ENCODE measurements at regions not wholly inside any gene's neighbourhood (a gene's known extent, or its start where the extent isn't known, plus 50 kb on each side); places are given as distances from the start of the nearest gene placed in this dataset.
"Not testable (repeated sequence)": the region's sequence is repeated elsewhere in the genome, so short reads cannot be mapped to it uniquely, and the experiment has no call there.

DNA sequence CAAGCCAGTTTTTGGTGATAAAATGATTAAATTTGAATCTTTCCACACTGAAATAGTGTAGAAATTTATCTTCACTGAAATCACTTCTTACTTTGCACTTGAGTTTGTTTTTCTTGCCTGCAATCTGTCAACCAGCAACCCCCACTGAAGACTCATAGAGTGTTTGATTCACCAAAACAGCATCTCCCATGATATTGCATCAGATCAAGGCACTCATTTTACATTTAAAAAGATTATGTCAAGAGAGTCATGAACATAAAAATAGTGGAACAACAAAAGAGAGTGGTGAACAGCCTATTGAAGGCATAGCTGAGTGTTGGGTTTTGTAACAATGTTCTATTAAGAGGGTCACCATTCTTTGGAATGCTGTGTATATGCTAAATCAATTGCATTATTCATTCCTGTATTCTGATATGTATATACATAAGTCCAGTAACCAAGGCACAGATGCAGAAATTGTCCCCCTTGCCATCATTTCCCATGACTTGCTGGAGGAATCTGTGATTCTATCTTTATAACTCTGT is 1934.9 kb downstream of the ARAP2 start:
- Histone ChIP-seq H3K4me1 (no peaks in the 10 kb centered on the region), H3K4me3 (no peak overlapping the region), H3K27ac (no peak overlapping the region), H3K9me3 (no peaks in the 10 kb centered on the region), H3K27me3 (no peaks in the 10 kb centered on the region), H3K36me3 (ENCODE audit: low read depth, missing control alignments) (no peaks in the 10 kb centered on the region)
- intact Hi-C loops (cut with DNase I; ENCODE audit: low total_unique reads), result no loop called here
- TF ChIP-seq POLR2A (IDR thresholded peaks at IDR 0.05), result no peak
- TF ChIP-seq, protein P1, sequence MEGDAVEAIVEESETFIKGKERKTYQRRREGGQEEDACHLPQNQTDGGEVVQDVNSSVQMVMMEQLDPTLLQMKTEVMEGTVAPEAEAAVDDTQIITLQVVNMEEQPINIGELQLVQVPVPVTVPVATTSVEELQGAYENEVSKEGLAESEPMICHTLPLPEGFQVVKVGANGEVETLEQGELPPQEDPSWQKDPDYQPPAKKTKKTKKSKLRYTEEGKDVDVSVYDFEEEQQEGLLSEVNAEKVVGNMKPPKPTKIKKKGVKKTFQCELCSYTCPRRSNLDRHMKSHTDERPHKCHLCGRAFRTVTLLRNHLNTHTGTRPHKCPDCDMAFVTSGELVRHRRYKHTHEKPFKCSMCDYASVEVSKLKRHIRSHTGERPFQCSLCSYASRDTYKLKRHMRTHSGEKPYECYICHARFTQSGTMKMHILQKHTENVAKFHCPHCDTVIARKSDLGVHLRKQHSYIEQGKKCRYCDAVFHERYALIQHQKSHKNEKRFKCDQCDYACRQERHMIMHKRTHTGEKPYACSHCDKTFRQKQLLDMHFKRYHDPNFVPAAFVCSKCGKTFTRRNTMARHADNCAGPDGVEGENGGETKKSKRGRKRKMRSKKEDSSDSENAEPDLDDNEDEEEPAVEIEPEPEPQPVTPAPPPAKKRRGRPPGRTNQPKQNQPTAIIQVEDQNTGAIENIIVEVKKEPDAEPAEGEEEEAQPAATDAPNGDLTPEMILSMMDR (IDR thresholded peaks at IDR 0.05), result no peak
- no peak for DNase-seq

- no peaks in the 10 kb centered on the region for H3K36me3 ChIP-seq (ENCODE audit: low read depth, missing control alignments)
- no peaks in the 10 kb centered on the region for H3K9me3 ChIP-seq
- H3K27me3 ChIP-seq, result no peaks in the 10 kb centered on the region
- H3K4me1 ChIP-seq, result no peaks in the 10 kb centered on the region
- no peak for DNase-seq
- H3K27ac ChIP-seq, result no peak overlapping the region
- TF ChIP-seq, protein P1 (IDR thresholded peaks at IDR 0.05), result no peak
- TF ChIP-seq POLR2A (IDR thresholded peaks at IDR 0.05), result no peak
- intact Hi-C loops (cut with DNase I; ENCODE audit: low total_unique reads), result no loop called here
- H3K4me3 ChIP-seq, result no peak overlapping the region
Observed at GRCh38 chr4:34318773-34319172, 1925.5 kb downstream of the ARAP2 start.

- TF ChIP-seq, protein P1 (IDR thresholded peaks at IDR 0.05), result no peak
- no peak for TF ChIP-seq POLR2A (IDR thresholded peaks at IDR 0.05)
- intact Hi-C loops (cut with DNase I; ENCODE audit: low total_unique reads), result no loop called here
- H3K27me3 ChIP-seq, result no peaks in the 10 kb centered on the region
- 41 to 76% methylated on average over 1 of the region's 1 CpG for WGBS, 2 donors
- no peaks in the 10 kb centered on the region for H3K4me1 ChIP-seq
- no peaks in the 10 kb centered on the region for H3K9me3 ChIP-seq
- H3K36me3 ChIP-seq (ENCODE audit: low read depth, missing control alignments), result no peaks in the 10 kb centered on the region
- H3K4me3 ChIP-seq, result no peak overlapping the region
- DNase-seq, result no peak
- H3K27ac ChIP-seq, result no peak overlapping the region
Observed at GRCh38 chr4:34323549-34324320, 1920.6 kb downstream of the ARAP2 start.

DNA sequence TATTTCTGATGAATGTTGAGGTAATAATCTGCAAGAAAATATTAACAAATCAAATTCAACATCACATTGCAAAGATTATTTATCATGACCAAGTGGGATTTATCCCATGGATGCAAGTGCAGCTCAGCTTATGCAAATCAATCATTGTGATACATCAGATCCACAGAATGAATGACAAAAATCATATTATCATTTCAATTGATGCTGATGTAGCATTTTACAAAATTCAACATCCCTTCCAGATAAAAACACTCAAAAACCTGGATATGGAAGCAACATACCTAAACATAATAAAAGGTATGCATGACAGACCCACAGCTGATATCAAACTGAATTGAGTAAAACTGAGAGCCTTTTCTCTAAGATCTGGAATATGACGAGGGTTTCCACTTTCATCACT is 1915.4 kb downstream of the ARAP2 start:
- H3K36me3 ChIP-seq (ENCODE audit: low read depth, missing control alignments), result no peaks in the 10 kb centered on the region
- H3K27me3 ChIP-seq, result no peaks in the 10 kb centered on the region
- H3K4me3 ChIP-seq, result no peak overlapping the region
- H3K4me1 ChIP-seq, result no peaks in the 10 kb centered on the region
- TF ChIP-seq POLR2A (IDR thresholded peaks at IDR 0.05), result no peak
- TF ChIP-seq, protein P1 (IDR thresholded peaks at IDR 0.05), result no peak
- 78 to 95% methylated on average over 1 of the region's 1 CpG for WGBS, 2 donors
- intact Hi-C loops (cut with DNase I; ENCODE audit: low total_unique reads), result no loop called here
- H3K9me3 ChIP-seq, result no peaks in the 10 kb centered on the region
- no peak for DNase-seq
- no peak overlapping the region for H3K27ac ChIP-seq

- 63 to 70% methylated on average over 9 to 12 of the region's 13 CpGs for WGBS, 2 donors
- H3K36me3 ChIP-seq (ENCODE audit: low read depth, missing control alignments); intact Hi-C loops (cut with DNase I; ENCODE audit: low total_unique reads): not testable (repeated sequence)
Observed at GRCh38 chr4:34335156-34335555, 1909.2 kb downstream of the ARAP2 start.

DNA sequence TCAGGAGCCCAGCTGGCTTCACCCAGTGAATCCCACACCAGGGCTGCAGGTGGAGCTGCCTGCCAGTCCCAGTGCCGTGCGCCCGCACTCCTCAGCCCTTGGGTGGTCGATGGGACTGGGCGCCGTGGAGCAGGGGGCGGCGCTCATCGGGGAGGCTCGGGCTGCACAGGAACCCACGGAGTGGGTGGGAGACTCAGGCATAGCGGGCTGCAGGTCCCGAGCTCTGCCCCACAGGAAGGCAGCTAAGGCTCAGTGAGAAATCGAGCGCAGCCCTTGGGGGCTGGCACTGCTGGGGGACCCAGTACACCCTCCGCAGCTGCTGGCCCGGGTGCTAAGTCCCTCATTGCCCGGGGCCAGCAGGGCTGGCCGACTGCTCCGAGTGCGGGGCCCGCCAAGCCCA is 1908.8 kb downstream of the ARAP2 start:
- H3K4me3 ChIP-seq, result peak overlapping the region; percentile 20 to 22
- WGBS, 2 donors, result 70 to 86% methylated on average over 2 to 20 of the region's 22 CpGs
- intact Hi-C loops (cut with DNase I; ENCODE audit: low total_unique reads); H3K36me3 ChIP-seq (ENCODE audit: low read depth, missing control alignments); H3K9me3 ChIP-seq; H3K27ac ChIP-seq; H3K27me3 ChIP-seq; DNase-seq; H3K4me1 ChIP-seq: not testable (repeated sequence)

More at GRCh38 chr4:34335156-34335555, 1909.2 kb downstream of the ARAP2 start:
- H3K4me3 ChIP-seq, result peak overlapping the region; percentile 22 to 34
- not testable (repeated sequence) for H3K9me3 ChIP-seq, DNase-seq, H3K27me3 ChIP-seq, H3K4me1 ChIP-seq, H3K27ac ChIP-seq
